NT2/D1 (cell line): ENCODE measurements at regions not wholly inside any gene's neighbourhood (a gene's known extent, or its start where the extent isn't known, plus 50 kb on each side); places are given as distances from the start of the nearest gene placed in this dataset.

Experiments used
- SUZ12 ChIP-seq: IDR thresholded peaks from 2 replicates; pipeline ENCODE4 v1.6.1; 2011; ENCODE audit not compliant: insufficient read length, insufficient read depth; ENCODE audit errors: extremely low read depth
- ZNF274 ChIP-seq: IDR thresholded peaks from 2 replicates; pipeline ENCODE4 v1.6.1; 2011; ENCODE audit warnings: mild to moderate bottlenecking, low read depth, low read length

- TF ChIP-seq ZNF274, result no peak
- TF ChIP-seq SUZ12, result no peak
Measured at GRCh38 chr13:53408306-53408705, 379.7 kb downstream of the OLFM4 start.
